Pancreas (tissue), 10 donors: ENCODE measurements at regions not wholly inside any gene's neighbourhood (a gene's known extent, or its start where the extent isn't known, plus 50 kb on each side); places are given as distances from the start of the nearest gene placed in this dataset.

ENCODE experiments used
- ATAC-seq, 4 donors: fragments of 200-7000 bp; cut with Tn5 transposase; one replicate each; pipeline versions ENCODE4 v1.8.0 to v1.9.1; 2020; ENCODE audit warnings: mild to moderate bottlenecking in 4 of 4, moderate library complexity in 4 of 4
- DNase-seq, 6 donors: peaks; one replicate each; pipeline ENCODE4 v3.0.0-alpha.2; 2020
- FAIRE-seq: peaks from 2 replicates; lab custom pipeline; 2012; peaks lifted over from hg19 to GRCh38; lab: Jason Lieb, UNC
- H3K27ac ChIP-seq, 4 donors: fragments of 200-600 bp; sonication (generic); 1 replicate in 3 of 4; 2 replicates in 1 of 4; pipeline versions ENCODE4 v1.5.0 to v1.8.0; 2020
- H3K27me3 ChIP-seq, 4 donors: fragments of 200-600 bp; one replicate each; pipeline ENCODE4 v1.8.0; 2021
- H3K36me3 ChIP-seq, 3 donors: fragments of 200-600 bp; sonication (generic) in 1 of 3; one replicate each; pipeline versions ENCODE4 v1.5.0 to v1.8.0; 2020 to 2021
- H3K4me1 ChIP-seq, 3 donors: fragments of 200-600 bp; one replicate each; pipeline ENCODE4 v1.8.0; 2021
- H3K4me3 ChIP-seq, 4 donors: fragments of 200-600 bp; sonication (generic) in 2 of 4; one replicate each; pipeline versions ENCODE4 v1.5.0 to v1.8.0; 2020 to 2021
- H3K9me3 ChIP-seq, 4 donors: fragments of 200-600 bp; one replicate each; pipeline ENCODE4 v1.8.0; 2021
- CTCF ChIP-seq, 4 donors: fragments of 200-600 bp; sonication (generic) in 3 of 4; IDR thresholded peaks; one replicate each; pipeline versions ENCODE4 v1.5.0 to v1.8.0; 2021; ENCODE audit warnings: antibody characterized with exemption in 4 of 4
- WGBS, 2 donors: extraction: QIAGEN DNeasy Blood & Tissue Kit; methylation state at CpG; one replicate each; pipeline ENCODE4 v1.1.7; 2013; 5-methylcytosine and 5-hydroxymethylcytosine counted together
- intact Hi-C, 3 donors: fragments of 100-400 bp; cut with DNase I; formaldehyde crosslinking; loops; one replicate each; pipeline versions ENCODE4 v1.11.1 to v1.14.2; 2022
- donor health status: healthy with polysubstance abuse.
- donor health status: DM: no; HTN: no; CAD: no; lungs with moderate emphysema.
- donor health status: DM: no; HTN: no; CAD: no.
- donor health status: control.
- donor health status: control.
- donor health status: Bipolar disorder and iron deficiency.
- donor health status: DM: yes; HTN: yes; CAD: no.
- donor health status: DM: no; HTN: no; CAD: no.
- donor health status: DM: no; HTN: no; CAD: no.
- donor health status: DM: yes; HTN: yes; CAD: no.

GRCh38 chr6:169843991-169844390 lies 92.6 kb downstream of the ERMARD start:
- no peak for ATAC-seq
- H3K4me1 ChIP-seq = no peaks in the 10 kb centered on the region
- H3K27ac ChIP-seq = no peak overlapping the region
- TF ChIP-seq CTCF (IDR thresholded peaks at IDR 0.05) = no peak
- no peak overlapping the region for H3K4me3 ChIP-seq
- no peaks in the 10 kb centered on the region for H3K36me3 ChIP-seq
- intact Hi-C loops = no loop called here
- DNase-seq = no peak
- H3K27me3 ChIP-seq = no peaks in the 10 kb centered on the region
- H3K9me3 ChIP-seq = no peaks in the 10 kb centered on the region
- no peak for FAIRE-seq
- WGBS, 2 donors = 61 to 62% methylated on average over 6 of the region's 6 CpGs

GRCh38 chr6:169843110-169843509 lies 91.7 kb downstream of the ERMARD start:
- Histone ChIP-seq H3K4me3 (no peak overlapping the region), H3K27ac (no peak overlapping the region), H3K36me3 (no peaks in the 10 kb centered on the region), H3K4me1 (no peaks in the 10 kb centered on the region), H3K27me3 (no peaks in the 10 kb centered on the region), H3K9me3 (no peaks in the 10 kb centered on the region)
- TF ChIP-seq CTCF (IDR thresholded peaks at IDR 0.05) = no peak
- DNase-seq (no peak), FAIRE-seq (no peak), ATAC-seq (no peak)
- intact Hi-C loops = no loop called here
- 71 to 82% methylated on average over 5 of the region's 5 CpGs for WGBS, 2 donors

GRCh38 chr6:169841907-169842606 lies 90.6 kb downstream of the ERMARD start:
- ATAC-seq (no peak), FAIRE-seq (no peak), DNase-seq (no peak)
- 84 to 87% methylated on average over 13 of the region's 13 CpGs for WGBS, 2 donors
- no peaks in the 10 kb centered on the region for H3K27me3 ChIP-seq
- no peaks in the 10 kb centered on the region for H3K9me3 ChIP-seq
- H3K4me1 ChIP-seq = no peaks in the 10 kb centered on the region
- TF ChIP-seq CTCF (IDR thresholded peaks at IDR 0.05) = no peak
- H3K4me3 ChIP-seq = no peak overlapping the region
- H3K27ac ChIP-seq = no peak overlapping the region
- no peaks in the 10 kb centered on the region for H3K36me3 ChIP-seq
- intact Hi-C loops = no loop called here

GRCh38 chr6:169841251-169841650 lies 89.8 kb downstream of the ERMARD start:
- no peaks in the 10 kb centered on the region for H3K36me3 ChIP-seq
- TF ChIP-seq CTCF (IDR thresholded peaks at IDR 0.05) = no peak
- H3K4me3 ChIP-seq = no peak overlapping the region
- intact Hi-C loops = no loop called here
- H3K27ac ChIP-seq = no peak overlapping the region
- ATAC-seq (no peak), DNase-seq (no peak), FAIRE-seq (no peak)
- H3K27me3 ChIP-seq = no peaks in the 10 kb centered on the region
- H3K9me3 ChIP-seq = no peaks in the 10 kb centered on the region
- no peaks in the 10 kb centered on the region for H3K4me1 ChIP-seq
- WGBS, 2 donors = 91 to 98% methylated on average over 6 of the region's 6 CpGs

- no peaks in the 10 kb centered on the region for H3K9me3 ChIP-seq
- 80 to 82% methylated on average over 25 of the region's 25 CpGs for WGBS, 2 donors
- no peaks in the 10 kb centered on the region for H3K27me3 ChIP-seq
- ATAC-seq (no peak), DNase-seq (peak in 1 of 6 donors; percentile 51), FAIRE-seq (no peak)
- no peak overlapping the region for H3K4me3 ChIP-seq
- TF ChIP-seq CTCF (IDR thresholded peaks at IDR 0.05) = no peak
- H3K27ac ChIP-seq = no peak overlapping the region
- intact Hi-C loops = loop anchor here in 1 of 3 donors (10.0 kb wide), 1 partner anchor 455 kb away; the partner anchor contains the start of gene DLL1
- H3K36me3 ChIP-seq = no peaks in the 10 kb centered on the region
- no peaks in the 10 kb centered on the region for H3K4me1 ChIP-seq
These were observed 88.6 kb downstream of the ERMARD start for GRCh38 chr6:169839898-169840631.
